ENCODE measurements at regions not wholly inside any gene's neighbourhood (a gene's known extent, or its start where the extent isn't known, plus 50 kb on each side); places are given as distances from the start of the nearest gene placed in this dataset.
A peak's percentile ranks its signal among the peaks of the same experiment; 100 is the strongest.

DNA sequence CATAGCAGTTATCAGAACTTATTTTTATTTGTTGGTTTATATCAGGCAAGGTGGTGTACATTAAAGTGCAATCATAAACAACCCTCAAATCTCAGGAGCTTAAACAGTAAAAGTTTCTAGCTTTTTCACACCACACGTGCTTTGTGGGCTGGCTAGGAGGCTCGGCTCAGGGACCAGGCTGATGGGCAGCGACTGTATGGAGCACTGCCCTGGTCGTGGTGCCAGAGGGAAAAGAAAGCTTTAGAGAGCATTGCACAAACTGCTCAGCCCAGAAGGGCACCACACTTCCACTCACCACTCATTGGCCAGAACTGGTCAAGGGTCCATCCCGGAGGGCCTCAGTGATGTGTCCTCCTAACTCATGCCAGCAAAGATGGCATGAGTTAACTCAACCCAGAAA, 123.2 kb downstream of the AQP9 start:
- DNase-seq: no peak
- H3K27ac Mint-ChIP-seq: no peak overlapping the region
- H3K27me3 Mint-ChIP-seq: no peaks in the 10 kb centered on the region
- no peaks in the 10 kb centered on the region for H3K9me3 Mint-ChIP-seq
- H3K36me3 Mint-ChIP-seq: no peaks in the 10 kb centered on the region
- H3K4me3 Mint-ChIP-seq: no peak overlapping the region
- no peak for ATAC-seq (replicated peaks)
- no peaks in the 10 kb centered on the region for H3K4me1 Mint-ChIP-seq

DNA sequence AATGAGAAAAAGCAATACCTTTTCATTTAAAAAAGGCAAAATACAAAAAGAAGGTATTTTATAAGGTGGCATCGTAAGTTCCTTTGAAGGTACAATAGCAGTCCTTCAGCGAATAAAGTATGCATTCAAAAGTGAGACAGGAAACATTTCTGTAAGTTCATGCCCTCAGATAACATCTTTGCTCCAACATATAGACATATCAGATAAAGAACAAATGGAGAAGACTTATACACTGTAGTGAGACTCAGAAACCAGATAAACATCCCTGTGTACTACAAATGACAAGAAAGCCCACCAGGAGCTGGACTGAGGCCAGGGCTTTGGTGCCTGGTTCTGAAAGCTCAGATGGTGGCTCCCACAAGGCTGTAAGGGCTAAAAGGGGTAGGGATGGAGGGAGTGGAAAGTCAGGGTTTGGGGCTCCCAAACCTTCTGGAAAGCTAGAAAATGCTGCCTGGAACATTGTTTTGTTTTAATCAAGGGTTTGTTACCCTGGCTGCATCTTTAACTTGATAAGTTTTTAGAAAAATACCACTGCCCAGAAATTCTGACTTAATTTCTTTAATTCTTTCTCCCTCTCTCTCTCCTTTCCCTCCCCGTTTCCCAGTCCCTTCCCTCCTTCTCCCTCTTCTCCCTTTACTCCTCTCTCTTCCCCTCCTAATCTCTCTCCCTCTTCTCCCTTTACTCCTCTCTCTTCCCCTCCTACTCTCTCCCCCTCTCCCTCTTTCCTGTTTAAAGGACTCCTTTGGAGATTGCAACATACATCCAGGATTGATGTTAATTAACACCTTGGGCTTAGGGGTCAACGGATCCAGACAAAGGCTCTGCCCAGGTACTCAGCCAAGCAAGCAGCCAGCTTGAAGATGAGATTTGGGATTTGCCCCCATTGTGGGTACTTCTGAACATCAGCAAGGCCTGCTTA, 126.1 kb downstream of the AQP9 start:
- Mint-ChIP-seq H3K4me3 (no peak overlapping the region), H3K36me3 (no peaks in the 10 kb centered on the region), H3K9me3 (no peaks in the 10 kb centered on the region), H3K4me1 (peaks cover 0 to under 1% of the 10 kb centered on the region in 2 donors), H3K27me3 (no peaks in the 10 kb centered on the region), H3K27ac (no peak overlapping the region)
- DNase-seq: no peak
- no peak for ATAC-seq (replicated peaks)

DNA sequence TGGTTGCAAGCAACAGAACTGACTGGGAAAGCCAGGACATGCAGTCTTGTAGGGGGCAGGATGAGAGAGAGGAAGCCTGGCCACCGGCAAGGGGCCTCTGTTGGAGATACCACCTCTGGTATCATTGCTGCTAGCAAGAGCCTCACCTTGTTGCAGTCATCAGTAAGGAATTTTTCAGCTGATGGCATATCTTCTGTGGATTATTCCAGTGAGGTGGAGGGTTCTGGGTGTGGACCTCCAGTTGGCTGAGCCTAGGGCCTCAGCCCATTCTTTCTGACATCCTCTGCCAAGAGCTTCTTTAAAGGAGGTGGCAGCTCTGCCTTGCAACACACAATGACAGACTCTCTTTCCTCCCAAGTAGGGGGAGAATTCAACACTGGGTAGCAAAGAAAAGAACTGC, 128.9 kb downstream of the AQP9 start:
- ATAC-seq (replicated peaks) (no peak), DNase-seq (no peak)
- Mint-ChIP-seq H3K4me1 (peaks cover 0 to 4% of the 10 kb centered on the region in 2 donors), H3K9me3 (peaks cover 6 to 7% of the 10 kb centered on the region in 2 donors), H3K4me3 (no peak overlapping the region), H3K27ac (no peak overlapping the region), H3K36me3 (no peaks in the 10 kb centered on the region), H3K27me3 (no peaks in the 10 kb centered on the region)

DNA sequence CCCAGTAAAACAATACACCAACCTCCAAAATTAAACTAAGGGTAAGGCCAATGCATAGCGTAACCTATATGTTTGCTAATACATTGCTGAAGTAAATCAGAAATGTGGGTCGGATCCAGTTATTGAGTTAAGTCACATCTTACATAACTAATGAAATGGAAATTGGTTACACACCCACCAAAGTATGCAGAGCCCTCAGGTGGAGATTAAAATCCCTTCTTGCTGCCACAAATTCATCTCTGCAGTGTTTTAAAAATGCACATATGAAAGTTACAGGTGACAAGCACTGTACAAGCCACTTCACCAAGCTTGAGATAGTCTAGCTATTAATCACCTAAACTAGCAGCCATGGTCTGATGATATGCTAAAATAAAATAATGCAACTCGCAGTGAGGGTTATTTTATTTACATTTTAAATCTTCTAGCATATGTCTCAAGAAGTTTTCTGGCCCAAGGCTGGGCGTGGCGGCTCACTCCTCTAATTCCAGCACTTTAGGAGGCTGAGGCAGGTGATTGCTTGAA, 130.6 kb downstream of the AQP9 start:
- Mint-ChIP-seq H3K27ac (no peak overlapping the region), H3K4me1 (peaks cover 0 to 4% of the 10 kb centered on the region in 2 donors)
- ATAC-seq (replicated peaks): no peak

DNA sequence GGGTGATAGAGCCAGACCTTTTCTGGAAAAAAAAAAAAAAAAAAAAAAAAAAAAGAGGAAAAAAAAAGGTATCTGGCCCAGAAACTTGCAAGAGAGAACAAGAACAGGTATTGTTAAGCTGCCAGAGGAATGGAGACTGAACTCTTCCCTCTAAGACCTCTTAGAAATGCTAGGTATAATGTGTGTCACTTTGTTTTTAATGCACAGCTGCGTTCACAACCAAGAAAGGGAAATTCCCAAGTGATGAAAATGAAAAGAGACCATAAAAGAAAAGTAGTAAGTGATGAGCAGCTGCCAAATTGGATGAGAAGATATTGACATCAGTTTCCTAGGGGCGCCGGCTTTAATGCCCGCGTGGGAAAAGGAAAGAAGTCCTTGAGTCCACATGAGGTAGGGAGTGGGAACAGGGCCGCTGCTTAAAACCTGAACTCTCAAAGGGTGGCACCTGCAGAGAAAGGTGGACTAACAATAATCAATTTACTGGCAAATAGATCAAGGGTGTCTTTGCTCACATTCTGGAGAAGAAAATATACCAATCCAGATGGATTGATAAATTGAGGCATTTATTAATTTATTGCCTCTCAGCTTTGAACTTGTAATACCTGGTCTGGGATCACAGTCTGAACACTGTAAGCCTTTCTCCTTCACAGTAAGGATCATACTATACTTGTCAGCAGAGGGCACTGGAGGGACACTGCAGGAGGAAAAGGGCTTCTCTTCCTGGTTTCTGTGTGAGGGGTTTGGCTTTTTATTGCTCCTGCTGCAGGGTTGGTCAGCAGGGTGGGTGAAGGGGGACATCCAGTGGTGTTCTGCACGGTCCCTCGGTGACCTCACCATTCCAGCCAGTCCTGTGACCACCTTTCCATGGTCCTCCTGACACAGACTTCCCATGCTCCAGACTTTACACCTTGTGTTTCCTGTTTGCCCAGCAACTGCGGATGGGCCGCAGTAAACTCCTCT, 131.6 kb downstream of the AQP9 start:
- H3K4me1 Mint-ChIP-seq: peaks cover 0 to 4% of the 10 kb centered on the region in 2 donors
- H3K27ac Mint-ChIP-seq: no peak overlapping the region
- no peak for DNase-seq
- H3K9me3 Mint-ChIP-seq: peaks cover 6 to 7% of the 10 kb centered on the region in 2 donors
- no peak overlapping the region for H3K4me3 Mint-ChIP-seq
- peak in 1 of 2 donors; percentile 46 for ATAC-seq (replicated peaks)
- H3K36me3 Mint-ChIP-seq: no peaks in the 10 kb centered on the region
- no peaks in the 10 kb centered on the region for H3K27me3 Mint-ChIP-seq

More for the DNA sequence above, 130.6 kb downstream of the AQP9 start:
- no peak overlapping the region for H3K4me3 Mint-ChIP-seq
- no peak for DNase-seq
- H3K36me3 Mint-ChIP-seq: no peaks in the 10 kb centered on the region
- H3K9me3 Mint-ChIP-seq: peaks cover 6 to 7% of the 10 kb centered on the region in 2 donors
- no peaks in the 10 kb centered on the region for H3K27me3 Mint-ChIP-seq

DNA sequence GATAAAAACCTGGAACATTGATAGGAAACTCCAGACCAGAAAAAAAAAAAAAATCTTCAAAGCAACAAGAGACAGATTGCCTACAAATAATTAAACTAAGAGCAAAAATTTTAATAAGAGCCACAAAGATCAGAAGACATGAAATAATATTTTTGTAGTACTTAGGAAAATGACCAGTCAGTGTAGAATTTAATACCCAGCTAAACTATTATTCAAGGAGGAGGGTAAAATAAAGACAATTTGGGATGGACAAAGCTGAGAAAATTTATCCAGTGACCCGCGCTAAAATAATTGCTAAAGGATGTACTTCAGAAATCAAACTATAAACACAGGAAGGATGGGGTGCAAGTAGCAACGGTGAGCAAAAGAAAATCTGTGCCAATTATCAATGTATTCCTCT, 133.2 kb downstream of the AQP9 start:
- Mint-ChIP-seq H3K4me3 (no peak overlapping the region), H3K27me3 (no peaks in the 10 kb centered on the region), H3K4me1 (peaks cover 0 to 4% of the 10 kb centered on the region in 2 donors), H3K27ac (no peak overlapping the region), H3K9me3 (peaks cover 6 to 7% of the 10 kb centered on the region in 2 donors), H3K36me3 (no peaks in the 10 kb centered on the region)
- no peak for DNase-seq
- no peak for ATAC-seq (replicated peaks)

DNA sequence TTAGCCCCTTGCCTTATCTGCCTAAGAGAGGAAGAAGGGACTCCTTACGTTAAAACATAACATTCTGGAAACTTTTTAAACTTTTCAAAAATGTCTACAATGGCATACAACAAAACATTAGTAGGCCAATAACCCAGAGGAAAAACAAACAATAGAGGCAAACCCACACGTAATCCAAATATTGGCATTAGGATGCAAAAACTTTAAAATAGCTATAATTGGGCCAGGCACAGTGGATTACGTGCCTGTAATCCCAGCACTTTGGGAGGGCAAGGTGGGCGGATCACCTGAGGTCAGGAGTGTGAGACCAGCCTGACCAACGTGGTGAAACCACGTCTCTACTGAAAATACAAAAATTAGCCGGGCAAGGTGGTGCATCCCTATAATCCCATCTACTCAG, 134.9 kb downstream of the AQP9 start:
- Mint-ChIP-seq H3K27ac (no peak overlapping the region), H3K9me3 (peaks cover 6 to 7% of the 10 kb centered on the region in 2 donors), H3K4me1 (peaks cover 0 to 4% of the 10 kb centered on the region in 2 donors), H3K4me3 (no peak overlapping the region), H3K36me3 (no peaks in the 10 kb centered on the region), H3K27me3 (no peaks in the 10 kb centered on the region)
- ATAC-seq (replicated peaks) (no peak), DNase-seq (no peak)

DNA sequence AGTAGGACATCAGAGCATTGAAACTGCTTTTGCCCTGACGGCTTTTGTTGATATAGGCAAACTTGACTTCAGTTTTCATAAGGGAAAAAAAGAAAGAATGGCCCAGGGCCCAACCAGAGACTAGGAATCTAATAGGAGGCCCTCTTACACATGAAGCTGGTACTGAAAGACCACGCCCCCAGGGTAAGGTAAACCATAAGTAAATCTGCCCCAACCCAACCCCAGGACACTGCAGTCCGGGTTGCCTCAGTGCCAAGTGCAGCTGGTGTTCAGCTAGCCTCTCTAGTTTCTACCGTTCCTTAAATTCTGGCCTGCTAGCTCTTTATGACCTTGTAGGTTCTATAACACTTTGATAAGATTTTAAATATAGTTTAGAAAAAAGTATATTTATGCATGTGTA, 136.7 kb downstream of the AQP9 start:
- no peak overlapping the region for H3K27ac Mint-ChIP-seq
- H3K4me1 Mint-ChIP-seq: no peaks in the 10 kb centered on the region
- peaks cover 6% of the 10 kb centered on the region in 2 donors for H3K9me3 Mint-ChIP-seq
- H3K4me3 Mint-ChIP-seq: no peak overlapping the region
- no peaks in the 10 kb centered on the region for H3K36me3 Mint-ChIP-seq
- no peaks in the 10 kb centered on the region for H3K27me3 Mint-ChIP-seq
- no peak for DNase-seq
- ATAC-seq (replicated peaks): no peak

DNA sequence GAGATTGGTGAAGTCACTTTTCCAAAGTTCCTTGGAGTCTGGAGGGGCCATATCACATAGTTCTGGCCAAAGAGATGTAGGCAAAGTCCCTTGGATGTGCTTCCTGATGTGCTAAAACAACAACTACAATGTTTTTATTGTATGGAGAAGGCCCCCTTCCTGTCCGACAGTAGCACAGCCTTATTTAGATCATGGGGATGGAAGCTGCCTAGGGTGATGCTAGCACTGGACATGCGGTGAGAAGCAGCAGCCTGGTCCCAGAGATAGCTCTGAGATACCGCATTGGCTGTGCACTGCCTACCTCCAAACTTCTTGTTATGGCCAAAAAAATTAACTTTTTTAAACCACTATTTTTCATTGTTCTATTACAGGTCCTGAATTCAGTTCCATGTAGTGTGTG, 137.6 kb downstream of the AQP9 start:
- no peaks in the 10 kb centered on the region for H3K27me3 Mint-ChIP-seq
- H3K4me1 Mint-ChIP-seq: no peaks in the 10 kb centered on the region
- peaks cover 4 to 6% of the 10 kb centered on the region in 2 donors for H3K9me3 Mint-ChIP-seq
- no peaks in the 10 kb centered on the region for H3K36me3 Mint-ChIP-seq
- H3K4me3 Mint-ChIP-seq: no peak overlapping the region
- DNase-seq (no peak), ATAC-seq (replicated peaks) (no peak)
- H3K27ac Mint-ChIP-seq: no peak overlapping the region

DNA sequence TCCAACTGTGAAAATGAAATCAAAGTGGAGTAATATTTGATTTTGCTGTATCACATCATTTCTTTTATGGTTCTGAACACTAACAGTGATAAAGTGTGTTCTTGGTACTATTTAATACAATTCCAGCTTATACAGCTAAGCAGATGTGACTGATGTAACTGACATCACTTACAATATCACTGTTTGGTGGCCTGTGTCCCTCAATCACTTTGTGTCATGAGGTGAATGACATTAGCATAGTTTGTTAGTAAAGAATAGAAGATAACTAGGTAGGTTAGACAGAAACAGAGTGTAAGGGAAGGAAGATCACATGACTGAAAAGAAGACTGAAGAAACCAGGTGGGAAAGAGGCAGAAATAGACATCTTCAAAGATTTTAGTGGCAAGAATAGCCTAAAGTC, 138.7 kb downstream of the AQP9 start:
- no peak overlapping the region for H3K27ac Mint-ChIP-seq
- H3K4me3 Mint-ChIP-seq: no peak overlapping the region
- H3K9me3 Mint-ChIP-seq: no peaks in the 10 kb centered on the region
- DNase-seq (no peak), ATAC-seq (replicated peaks) (no peak)
- H3K27me3 Mint-ChIP-seq: no peaks in the 10 kb centered on the region
- H3K4me1 Mint-ChIP-seq: no peaks in the 10 kb centered on the region
- H3K36me3 Mint-ChIP-seq: no peaks in the 10 kb centered on the region

DNA sequence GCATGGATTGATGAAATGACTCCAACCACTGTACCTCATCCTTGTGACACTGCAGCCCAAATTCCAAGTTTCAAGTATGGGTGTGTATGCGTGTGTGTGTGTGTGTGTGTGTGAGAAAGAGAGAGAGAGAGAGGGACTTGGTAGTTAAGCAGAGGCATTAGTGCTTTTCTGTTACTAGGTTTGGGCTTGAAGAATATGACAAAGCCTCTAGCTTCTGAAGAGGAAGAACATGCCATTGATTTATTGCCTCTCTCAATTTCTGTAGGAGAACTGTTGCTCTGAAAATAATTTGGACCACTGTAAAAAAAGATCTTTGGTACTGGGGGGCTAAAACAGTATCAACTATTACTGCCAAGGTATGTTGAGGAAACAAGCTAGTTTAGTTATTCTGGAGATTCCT, 139.2 kb downstream of the AQP9 start:
- ATAC-seq (replicated peaks) (no peak), DNase-seq (no peak)
- no peaks in the 10 kb centered on the region for H3K27me3 Mint-ChIP-seq
- H3K36me3 Mint-ChIP-seq: no peaks in the 10 kb centered on the region
- H3K9me3 Mint-ChIP-seq: no peaks in the 10 kb centered on the region
- no peak overlapping the region for H3K4me3 Mint-ChIP-seq
- H3K4me1 Mint-ChIP-seq: no peaks in the 10 kb centered on the region
- H3K27ac Mint-ChIP-seq: no peak overlapping the region

DNA sequence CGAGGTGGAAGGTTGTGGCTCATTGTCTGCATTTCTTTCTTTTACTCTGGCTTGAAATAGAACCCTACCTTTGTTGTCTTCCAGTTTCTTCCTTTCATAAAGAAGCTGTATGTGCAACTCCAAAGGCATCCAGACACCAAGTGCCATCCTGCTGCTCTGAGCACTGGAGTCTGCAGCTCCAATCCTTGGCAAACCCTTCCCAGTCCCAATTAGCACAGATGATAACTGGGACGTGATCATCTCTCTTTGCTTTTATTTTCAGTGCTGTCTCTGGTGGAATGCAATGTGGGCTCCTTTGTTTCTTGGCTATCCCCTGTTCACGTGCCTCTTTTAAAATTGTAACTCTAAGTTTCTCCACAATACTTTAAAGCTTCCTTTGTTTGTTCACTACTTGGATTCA, 140.9 kb downstream of the AQP9 start:
- no peaks in the 10 kb centered on the region for H3K27me3 Mint-ChIP-seq
- H3K4me1 Mint-ChIP-seq: no peaks in the 10 kb centered on the region
- ATAC-seq (replicated peaks): no peak
- H3K36me3 Mint-ChIP-seq: no peaks in the 10 kb centered on the region
- no peak overlapping the region for H3K4me3 Mint-ChIP-seq
- H3K27ac Mint-ChIP-seq: no peak overlapping the region
- no peaks in the 10 kb centered on the region for H3K9me3 Mint-ChIP-seq
- no peak for DNase-seq

DNA sequence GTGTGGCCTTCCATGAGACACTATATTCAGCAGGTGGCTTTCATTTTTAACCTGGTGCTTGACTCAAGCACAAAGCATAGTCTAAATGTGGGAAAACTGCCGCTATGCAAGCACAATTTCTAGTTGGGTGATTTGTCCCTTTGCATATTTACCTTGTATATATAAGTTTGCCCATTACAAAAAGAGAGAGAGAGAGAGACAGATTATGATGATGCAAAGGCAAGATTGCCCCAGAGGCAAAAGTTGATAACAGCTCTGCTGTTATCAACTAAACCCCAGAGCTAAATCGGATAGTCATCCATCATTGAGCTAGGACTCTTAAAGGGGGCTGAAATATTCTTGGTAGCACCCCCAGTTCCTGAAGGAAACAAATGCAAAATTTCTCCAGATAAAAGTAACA, 141.5 kb downstream of the AQP9 start:
- Mint-ChIP-seq H3K27me3 (no peaks in the 10 kb centered on the region), H3K36me3 (no peaks in the 10 kb centered on the region), H3K4me3 (no peak overlapping the region), H3K9me3 (no peaks in the 10 kb centered on the region), H3K27ac (no peak overlapping the region), H3K4me1 (no peaks in the 10 kb centered on the region)
- ATAC-seq (replicated peaks) (no peak), DNase-seq (no peak)

DNA sequence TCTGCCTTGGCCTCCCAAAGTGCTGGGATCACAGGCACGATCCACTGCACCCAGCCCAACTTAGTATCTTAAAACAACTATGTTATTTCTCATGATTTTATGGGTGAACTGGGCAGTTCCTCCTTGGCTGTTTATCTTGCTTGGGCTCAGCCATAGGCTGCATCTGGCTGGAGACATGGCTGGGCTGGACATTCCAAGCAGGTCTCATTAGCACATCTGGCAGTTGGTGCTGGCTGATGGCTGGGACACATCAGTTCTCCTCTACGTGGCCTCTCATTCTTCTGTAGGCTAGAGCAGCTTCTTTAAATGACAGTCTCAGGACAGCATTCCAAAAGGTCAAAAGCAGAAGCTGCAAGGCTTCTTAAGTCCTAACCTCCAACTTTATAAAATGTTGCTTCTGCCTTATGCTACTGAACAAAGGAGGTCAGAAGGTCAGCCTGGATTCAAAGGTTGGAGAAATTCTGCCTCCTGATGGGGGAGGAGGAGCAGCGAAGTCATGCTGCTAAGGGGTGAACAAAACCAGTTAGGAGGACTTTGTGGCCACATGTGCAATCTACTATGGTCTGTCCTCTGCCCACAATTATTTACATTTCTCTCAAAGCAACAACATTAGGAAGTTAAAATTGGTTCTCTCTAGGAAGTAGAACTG, 144.0 kb downstream of the AQP9 start:
- Mint-ChIP-seq H3K4me3 (no peak overlapping the region), H3K27me3 (no peaks in the 10 kb centered on the region), H3K27ac (no peak overlapping the region), H3K36me3 (no peaks in the 10 kb centered on the region), H3K9me3 (no peaks in the 10 kb centered on the region), H3K4me1 (no peaks in the 10 kb centered on the region)
- DNase-seq (no peak), ATAC-seq (replicated peaks) (no peak)

All from stimulated activated naive B cell treated with anti-CD40 and anti-IgM and Interleukin-4, amounts not matched to agents 10 μg/mL and 1 μg/mL and 100 μg/mL, for 72 hours (primary cell).